ENCODE measurements at regions not wholly inside any gene's neighbourhood (a gene's known extent, or its start where the extent isn't known, plus 50 kb on each side); places are given as distances from the start of the nearest gene placed in this dataset.

GRCh38 chr2:174664084-174664759 lies 66.6 kb upstream of the WIPF1 start:
- DNase-seq (no peak), ATAC-seq (ENCODE audit: insufficient read depth, low FRiP score) (no peak)
- H3K27me3 ChIP-seq (ENCODE audit: control insufficient read depth in 3 of 3, insufficient read depth in 3 of 3, low read length in 2 of 3), result no peaks in the 10 kb centered on the region
- H3K27ac ChIP-seq (ENCODE audit: low read depth in 1 of 2, low read length in 1 of 2), result no peak overlapping the region
- no peak for TF ChIP-seq CTCF (IDR thresholded peaks at IDR 0.05; ENCODE audit: control extremely low read depth, extremely low read depth)
- no peak overlapping the region for H3K9ac ChIP-seq (ENCODE audit: insufficient read depth in 1 of 2, low read length in 2 of 2)
- peaks cover 0 to 2% (median 0%) of the 10 kb centered on the region in 4 donors for H3K9me3 ChIP-seq (ENCODE audit: control insufficient read depth in 4 of 4, insufficient read depth in 3 of 4, low read length in 3 of 4)
- no peak overlapping the region for H3K4me3 ChIP-seq
- 88% methylated on average over 7 of the region's 7 CpGs for WGBS, 2 donors
- peaks cover 0 to 19% (median 4%) of the 10 kb centered on the region in 5 donors for H3K4me1 ChIP-seq (ENCODE audit: control insufficient read depth in 5 of 5, insufficient read depth in 5 of 5, low read length in 5 of 5)
- peaks cover 0 to 3% (median 1%) of the 10 kb centered on the region in 4 donors for H3K36me3 ChIP-seq (ENCODE audit: control insufficient read depth in 4 of 4, insufficient read depth in 4 of 4, low read length in 4 of 4)

- Histone ChIP-seq H3K4me1 (ENCODE audit: control insufficient read depth in 5 of 5, insufficient read depth in 5 of 5, low read length in 5 of 5) (peaks cover 0 to 19% (median 4%) of the 10 kb centered on the region in 5 donors), H3K27me3 (ENCODE audit: control insufficient read depth in 3 of 3, insufficient read depth in 3 of 3, low read length in 2 of 3) (no peaks in the 10 kb centered on the region), H3K9me3 (ENCODE audit: control insufficient read depth in 4 of 4, insufficient read depth in 3 of 4, low read length in 3 of 4) (peaks cover 0 to 2% (median 0%) of the 10 kb centered on the region in 4 donors), H3K27ac (ENCODE audit: low read depth in 1 of 2, low read length in 1 of 2) (no peak overlapping the region), H3K4me3 (no peak overlapping the region), H3K9ac (ENCODE audit: insufficient read depth in 1 of 2, low read length in 2 of 2) (no peak overlapping the region), H3K36me3 (ENCODE audit: control insufficient read depth in 4 of 4, insufficient read depth in 4 of 4, low read length in 4 of 4) (peaks cover 0 to 3% (median 1%) of the 10 kb centered on the region in 4 donors)
- no peak for TF ChIP-seq CTCF (IDR thresholded peaks at IDR 0.05; ENCODE audit: control extremely low read depth, extremely low read depth)
- DNase-seq, result no peak
- 22 to 51% methylated on average over 7 of the region's 7 CpGs for WGBS, 2 donors
- no peak for ATAC-seq (ENCODE audit: insufficient read depth, low FRiP score)
Observed at GRCh38 chr2:174663550-174663949, 65.9 kb upstream of the WIPF1 start.

- DNase-seq (no peak), ATAC-seq (ENCODE audit: insufficient read depth, low FRiP score) (no peak)
- H3K9me3 ChIP-seq (ENCODE audit: control insufficient read depth in 4 of 4, insufficient read depth in 3 of 4, low read length in 3 of 4), result peaks cover 0 to 2% (median 0%) of the 10 kb centered on the region in 4 donors
- no peak overlapping the region for H3K4me3 ChIP-seq
- H3K27ac ChIP-seq (ENCODE audit: low read depth in 1 of 2, low read length in 1 of 2), result no peak overlapping the region
- peaks cover 0 to 19% (median 4%) of the 10 kb centered on the region in 5 donors for H3K4me1 ChIP-seq (ENCODE audit: control insufficient read depth in 5 of 5, insufficient read depth in 5 of 5, low read length in 5 of 5)
- H3K27me3 ChIP-seq (ENCODE audit: control insufficient read depth in 3 of 3, insufficient read depth in 3 of 3, low read length in 2 of 3), result no peaks in the 10 kb centered on the region
- TF ChIP-seq CTCF (IDR thresholded peaks at IDR 0.05; ENCODE audit: control extremely low read depth, extremely low read depth), result no peak
- H3K9ac ChIP-seq (ENCODE audit: insufficient read depth in 1 of 2, low read length in 2 of 2), result no peak overlapping the region
- 33 to 62% methylated on average over 3 of the region's 3 CpGs for WGBS, 2 donors
- H3K36me3 ChIP-seq (ENCODE audit: control insufficient read depth in 4 of 4, insufficient read depth in 4 of 4, low read length in 4 of 4), result peaks cover 0 to 3% (median 1%) of the 10 kb centered on the region in 4 donors
Observed at GRCh38 chr2:174662859-174663258, 65.3 kb upstream of the WIPF1 start.
